Natural killer cell (primary cell): ENCODE measurements at regions not wholly inside any gene's neighbourhood (a gene's known extent, or its start where the extent isn't known, plus 50 kb on each side); places are given as distances from the start of the nearest gene placed in this dataset.

Experiments used
- ATAC-seq, 3 donors: fragments of 150-1000 bp in 2 of 3; fragments of 200-7000 bp in 1 of 3; cut with Tn5 transposase; 1 replicate in 1 of 3; 2 replicates in 2 of 3; pipeline ENCODE4 v1.10.0; 2021; ENCODE audit warnings: mild to moderate bottlenecking in 2 of 3, moderate library complexity in 2 of 3
- DNase-seq, 2 donors: peaks; one replicate each; pipeline versions ENCODE4 v3.0.0 to v3.0.0-alpha.2; 2013 to 2021; ENCODE audit warnings: mixed read lengths in 1 of 2
- H3K27ac ChIP-seq: one replicate; pipeline ENCODE4 v1.5.1; 2013; ENCODE audit warnings: mild to moderate bottlenecking, low read length
- H3K27me3 ChIP-seq: one replicate; pipeline ENCODE4 v1.6.1; 2013; ENCODE audit warnings: low read length; ENCODE audit not compliant: control insufficient read depth, insufficient read depth
- H3K36me3 ChIP-seq: one replicate; pipeline ENCODE4 v1.6.1; 2013; ENCODE audit warnings: low read length; ENCODE audit not compliant: control insufficient read depth, insufficient read depth
- H3K4me1 ChIP-seq: one replicate; pipeline ENCODE4 v1.6.1; 2013; ENCODE audit warnings: low read length; ENCODE audit not compliant: control insufficient read depth, insufficient read depth
- H3K4me3 ChIP-seq: one replicate; pipeline ENCODE4 v1.5.1; 2013; ENCODE audit warnings: low read length
- H3K9me3 ChIP-seq: one replicate; pipeline ENCODE4 v1.6.1; 2013; ENCODE audit warnings: low read length; ENCODE audit not compliant: control insufficient read depth, insufficient read depth
- H3K27ac Mint-ChIP-seq, 2 donors: one replicate each; pipeline ENCODE4 v1.8.0; 2022; ENCODE audit warnings: mild to moderate bottlenecking in 2 of 2, mixed read lengths in 2 of 2, moderate library complexity in 1 of 2
- H3K27me3 Mint-ChIP-seq, 2 donors: one replicate each; pipeline ENCODE4 v1.8.0; 2022; ENCODE audit warnings: low read depth in 2 of 2, mixed read lengths in 2 of 2
- H3K36me3 Mint-ChIP-seq: one replicate; pipeline ENCODE4 v1.8.0; 2022; ENCODE audit warnings: mixed read lengths
- H3K4me1 Mint-ChIP-seq, 2 donors: one replicate each; pipeline ENCODE4 v1.8.0; 2022; ENCODE audit warnings: mixed read lengths in 2 of 2
- H3K4me3 Mint-ChIP-seq: one replicate; pipeline ENCODE4 v1.8.0; 2022; ENCODE audit warnings: mild to moderate bottlenecking, moderate library complexity, mixed read lengths
- H3K9me3 Mint-ChIP-seq, 2 donors: one replicate each; pipeline ENCODE4 v1.8.0; 2022; ENCODE audit warnings: mixed read lengths in 2 of 2
- CTCF ChIP-seq: fragments of 200-600 bp; IDR thresholded peaks from one replicate; pipeline ENCODE4 v1.8.0; 2022; ENCODE audit warnings: antibody characterized with exemption
- WGBS: methylation state at CpG from one replicate; pipeline ENCODE4 v1.1.7; 2013; ENCODE audit warnings: missing lambda C conversion rate; ENCODE audit not compliant: insufficient coverage; 5-methylcytosine and 5-hydroxymethylcytosine counted together
- intact Hi-C: fragments of 100-400 bp; cut with micrococcal nuclease; formaldehyde crosslinking; loops from one replicate; pipeline ENCODE4 v1.14.2; 2022

- H3K4me3 Mint-ChIP-seq, result no peak overlapping the region
- intact Hi-C loops, result no loop called here
These were observed 107.1 kb upstream of the LGSN start for GRCh38 chr6:63426844-63427243.

GRCh38 chr6:63427951-63428350, 108.2 kb upstream of the LGSN start:
- Mint-ChIP-seq H3K27me3 (no peaks in the 10 kb centered on the region), H3K4me1 (no peaks in the 10 kb centered on the region), H3K36me3 (no peaks in the 10 kb centered on the region), H3K27ac (no peak overlapping the region), H3K9me3 (no peaks in the 10 kb centered on the region), H3K4me3 (no peak overlapping the region)
- Histone ChIP-seq H3K4me3 (no peak overlapping the region), H3K4me1 (no peaks in the 10 kb centered on the region), H3K36me3 (no peaks in the 10 kb centered on the region), H3K27ac (no peak overlapping the region), H3K9me3 (no peaks in the 10 kb centered on the region), H3K27me3 (no peaks in the 10 kb centered on the region)
- TF ChIP-seq CTCF, result no peak
- intact Hi-C loops, result no loop called here
- 54% methylated on average over 1 of the region's 2 CpGs for WGBS
- no peak for DNase-seq
- ATAC-seq, result no peak

More at GRCh38 chr6:63426844-63427243, 107.1 kb upstream of the LGSN start:
- Mint-ChIP-seq H3K27me3 (no peaks in the 10 kb centered on the region), H3K4me1 (no peaks in the 10 kb centered on the region), H3K27ac (no peak overlapping the region), H3K36me3 (no peaks in the 10 kb centered on the region), H3K9me3 (no peaks in the 10 kb centered on the region)
- 98% methylated on average over 3 of the region's 3 CpGs for WGBS
- Histone ChIP-seq H3K27me3 (no peaks in the 10 kb centered on the region), H3K36me3 (no peaks in the 10 kb centered on the region), H3K9me3 (no peaks in the 10 kb centered on the region), H3K4me1 (no peaks in the 10 kb centered on the region), H3K27ac (no peak overlapping the region), H3K4me3 (no peak overlapping the region)
- no peak for TF ChIP-seq CTCF
- no peak for ATAC-seq
- DNase-seq, result no peak

GRCh38 chr6:63430985-63431519, 111.3 kb upstream of the LGSN start:
- no peak for TF ChIP-seq CTCF
- no peak overlapping the region for H3K27ac Mint-ChIP-seq
- H3K4me1 ChIP-seq, result no peaks in the 10 kb centered on the region
- no peaks in the 10 kb centered on the region for H3K27me3 ChIP-seq
- no peaks in the 10 kb centered on the region for H3K9me3 Mint-ChIP-seq
- intact Hi-C loops, result no loop called here
- ATAC-seq (no peak), DNase-seq (no peak)
- H3K27ac ChIP-seq, result no peak overlapping the region
- no peaks in the 10 kb centered on the region for H3K9me3 ChIP-seq
- no peak overlapping the region for H3K4me3 Mint-ChIP-seq
- no peak overlapping the region for H3K4me3 ChIP-seq
- H3K4me1 Mint-ChIP-seq, result no peaks in the 10 kb centered on the region
- H3K36me3 ChIP-seq, result no peaks in the 10 kb centered on the region
- H3K27me3 Mint-ChIP-seq, result no peaks in the 10 kb centered on the region
- no peaks in the 10 kb centered on the region for H3K36me3 Mint-ChIP-seq
- WGBS, result 88% methylated on average over 1 of the region's 2 CpGs

- intact Hi-C loops, result no loop called here
- no peaks in the 10 kb centered on the region for H3K36me3 Mint-ChIP-seq
- ATAC-seq (no peak), DNase-seq (no peak)
- no peaks in the 10 kb centered on the region for H3K27me3 Mint-ChIP-seq
- H3K9me3 ChIP-seq, result no peaks in the 10 kb centered on the region
- peaks cover 0 to 5% of the 10 kb centered on the region in 2 donors for H3K9me3 Mint-ChIP-seq
- TF ChIP-seq CTCF, result no peak
- no peak overlapping the region for H3K27ac Mint-ChIP-seq
- H3K4me1 Mint-ChIP-seq, result no peaks in the 10 kb centered on the region
- 88% methylated on average over 3 of the region's 3 CpGs for WGBS
- H3K36me3 ChIP-seq, result no peaks in the 10 kb centered on the region
- no peaks in the 10 kb centered on the region for H3K4me1 ChIP-seq
- H3K27ac ChIP-seq, result no peak overlapping the region
- no peaks in the 10 kb centered on the region for H3K27me3 ChIP-seq
- no peak overlapping the region for H3K4me3 ChIP-seq
- H3K4me3 Mint-ChIP-seq, result no peak overlapping the region
These were observed 115.2 kb upstream of the LGSN start for GRCh38 chr6:63434943-63435342.
